GM12892 (cell line): ENCODE measurements at regions not wholly inside any gene's neighbourhood (a gene's known extent, or its start where the extent isn't known, plus 50 kb on each side); places are given as distances from the start of the nearest gene placed in this dataset.

Experiments
- POLR2A ChIP-seq: IDR thresholded peaks from 2 replicates; pipeline ENCODE4 v1.6.1; 2011; ENCODE audit warnings: low read depth, low read length, control low read depth
- POLR2AphosphoS5 ChIP-seq: IDR thresholded peaks from 2 replicates; pipeline ENCODE4 v1.6.1; 2011; ENCODE audit warnings: low read depth, low read length, control low read depth

DNA sequence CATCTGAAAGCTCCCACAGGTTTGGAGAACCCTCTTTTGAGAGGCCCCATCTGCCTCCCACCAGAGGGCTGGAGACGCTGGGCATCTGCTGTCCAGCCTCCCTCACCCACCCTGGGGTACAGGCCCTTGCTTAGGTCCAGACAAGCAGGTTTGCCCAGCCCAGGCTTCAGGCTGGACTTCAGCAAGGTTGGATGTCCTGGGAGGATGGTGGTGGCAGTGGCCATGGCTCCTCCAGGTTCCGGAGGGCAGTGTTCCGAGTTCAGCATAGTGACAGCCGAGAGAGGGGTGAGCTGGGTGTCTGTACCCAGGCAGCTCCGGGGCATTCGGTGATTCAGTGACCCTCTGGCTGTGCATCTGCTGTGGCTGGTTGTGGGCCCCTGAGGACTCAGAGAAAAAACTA lies 58.2 kb upstream of the HDAC4 start:
- TF ChIP-seq POLR2A = no peak
- no peak for TF ChIP-seq POLR2AphosphoS5
